Fibroblast of skin of right quadriceps (primary cell): ENCODE measurements at regions not wholly inside any gene's neighbourhood (a gene's known extent, or its start where the extent isn't known, plus 50 kb on each side); places are given as distances from the start of the nearest gene placed in this dataset.
A peak's percentile ranks its signal among the peaks of the same experiment; 100 is the strongest.

Experiments
- DNase-seq: peaks from one replicate; pipeline ENCODE4 v3.0.0-alpha.2; 2013

DNA sequence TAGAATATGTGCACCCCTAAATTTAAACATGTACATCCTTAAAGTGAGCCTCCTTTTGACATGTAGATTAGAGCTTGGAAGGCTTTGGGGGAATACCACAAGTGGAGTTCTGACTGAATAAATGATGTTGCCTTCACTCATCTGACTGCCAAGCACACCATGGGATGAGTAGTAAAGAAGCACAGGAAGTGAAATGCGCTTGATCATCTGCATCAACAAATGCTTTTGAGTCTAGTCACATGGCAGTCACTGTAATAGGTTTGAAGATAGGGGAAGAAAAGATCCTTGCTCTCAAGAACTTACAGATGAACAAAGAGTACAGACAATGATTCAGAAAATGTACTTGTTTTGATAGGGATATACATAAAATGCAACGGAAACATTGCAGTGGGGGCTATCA, 62.0 kb upstream of the STARD4 start:
- no peak for DNase-seq

DNA sequence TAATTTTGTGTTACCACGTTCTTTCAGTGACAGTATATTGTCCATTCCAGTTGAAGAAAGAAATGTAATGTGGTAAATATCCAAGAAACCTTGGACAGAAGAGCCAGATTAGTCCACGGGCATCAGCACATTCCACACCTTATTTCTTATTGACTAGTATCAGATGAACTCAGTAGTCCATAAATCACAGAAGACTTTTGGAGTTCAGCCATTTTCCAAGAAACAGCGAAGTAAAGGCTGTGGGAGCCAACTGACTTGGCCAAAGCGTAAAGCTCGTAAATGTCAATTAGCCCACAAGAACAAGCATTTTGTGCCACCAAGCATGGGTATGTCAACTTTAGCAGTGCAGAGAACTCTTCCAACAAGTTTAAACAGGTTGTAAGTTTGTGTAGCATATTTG, 60.2 kb upstream of the STARD4 start:
- no peak for DNase-seq

DNA sequence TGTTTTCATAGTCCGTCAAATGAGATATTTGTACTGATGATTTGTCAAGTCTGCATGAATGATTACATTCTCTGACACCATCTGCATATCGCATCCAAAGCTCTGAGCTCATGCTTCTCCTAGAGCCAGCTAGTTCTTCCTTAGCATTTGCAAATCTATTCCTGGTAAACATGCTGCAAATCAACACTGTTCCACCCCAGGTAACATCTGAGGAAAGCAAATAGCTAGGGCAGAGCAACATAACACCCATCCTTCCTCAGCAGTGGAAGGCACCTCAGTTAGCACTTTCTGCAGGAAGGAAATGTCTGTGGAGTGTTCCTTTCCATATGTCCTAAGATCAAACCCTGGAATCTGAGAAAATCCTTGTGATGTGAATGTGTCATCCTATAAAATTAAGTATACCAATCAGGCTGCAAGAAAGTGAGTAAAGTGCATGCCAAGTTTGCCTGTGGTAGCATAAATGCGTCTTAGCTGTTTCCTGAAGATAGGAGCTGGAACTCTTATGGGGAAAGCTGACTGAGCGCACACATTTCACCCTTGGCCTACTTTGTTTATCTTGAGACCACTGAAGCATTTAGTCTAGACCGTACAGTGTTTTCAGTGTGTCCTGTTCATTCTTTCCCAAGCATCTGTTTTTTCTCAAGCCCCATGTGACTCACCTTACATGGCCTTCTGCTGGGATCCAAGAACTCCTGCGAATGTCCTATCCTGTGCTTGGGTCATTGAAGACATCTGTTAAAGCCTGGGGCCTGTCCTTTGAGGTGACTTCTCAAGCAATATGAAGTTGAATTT, 50.9 kb upstream of the STARD4 start:
- DNase-seq: peak; percentile 81

DNA sequence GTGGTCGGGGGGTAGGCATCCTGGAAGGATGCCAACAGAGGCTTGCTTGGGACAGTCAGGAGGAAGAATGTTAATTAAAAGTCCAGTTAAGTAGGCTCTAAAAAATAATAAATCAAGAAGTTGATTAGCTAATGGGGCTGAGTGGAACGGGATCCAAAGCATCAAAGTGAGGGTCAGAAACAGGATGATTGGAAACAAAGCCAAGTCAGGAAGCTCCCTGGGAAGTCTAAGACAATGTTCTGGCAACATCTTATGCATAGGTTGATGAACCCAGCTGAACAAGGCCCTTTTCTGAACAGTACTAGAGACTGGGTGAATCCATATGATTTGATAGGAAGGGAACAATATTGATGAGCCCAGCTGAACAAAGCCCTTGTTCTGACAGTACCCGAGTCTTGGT, 50.2 kb upstream of the STARD4 start:
- DNase-seq: no peak
